ENCODE measurements at regions not wholly inside any gene's neighbourhood (a gene's known extent, or its start where the extent isn't known, plus 50 kb on each side); places are given as distances from the start of the nearest gene placed in this dataset.

- DNase-seq = no peak
- intact Hi-C loops (cut with DNase I) = no loop called here
Measured at GRCh38 chr10:10872764-10873163, 144.9 kb upstream of the CELF2 start.

- intact Hi-C loops (cut with DNase I) = no loop called here
- DNase-seq = no peak
Measured at GRCh38 chr10:10873289-10873688, 144.4 kb upstream of the CELF2 start.

- DNase-seq = no peak
- intact Hi-C loops (cut with DNase I) = no loop called here
Measured at GRCh38 chr10:10873915-10874314, 143.8 kb upstream of the CELF2 start.

GRCh38 chr10:10878963-10879362, 138.7 kb upstream of the CELF2 start:
- intact Hi-C loops (cut with DNase I) = no loop called here
- no peak for DNase-seq

GRCh38 chr10:10881117-10881813, 136.4 kb upstream of the CELF2 start:
- intact Hi-C loops (cut with DNase I) = no loop called here
- DNase-seq = no peak

GRCh38 chr10:10883737-10884136, 133.9 kb upstream of the CELF2 start:
- intact Hi-C loops (cut with DNase I) = no loop called here
- DNase-seq = no peak

GRCh38 chr10:10886861-10887531, 130.7 kb upstream of the CELF2 start:
- DNase-seq = peak in 6 of 10 donors; percentile 19 to 88 (median 56)
- intact Hi-C loops (cut with DNase I) = no loop called here

- no peak for DNase-seq
Measured at GRCh38 chr10:10891124-10892082, 126.3 kb upstream of the CELF2 start.

GRCh38 chr10:10892290-10892875, 125.3 kb upstream of the CELF2 start:
- intact Hi-C loops (cut with DNase I) = no loop called here
- no peak for DNase-seq

More at GRCh38 chr10:10891124-10892082, 126.3 kb upstream of the CELF2 start:
- intact Hi-C loops (cut with DNase I) = no loop called here

GRCh38 chr10:10897400-10897799, 120.3 kb upstream of the CELF2 start:
- no peak for DNase-seq
- intact Hi-C loops (cut with DNase I) = no loop called here

- DNase-seq = no peak
- intact Hi-C loops (cut with DNase I) = no loop called here
Measured at GRCh38 chr10:10901906-10902305, 115.8 kb upstream of the CELF2 start.

- intact Hi-C loops (cut with DNase I) = no loop called here
- DNase-seq = no peak
Measured at GRCh38 chr10:10902951-10903350, 114.7 kb upstream of the CELF2 start.

GRCh38 chr10:10903620-10904019, 114.1 kb upstream of the CELF2 start:
- peak in 1 of 10 donors; percentile 18 for DNase-seq
- intact Hi-C loops (cut with DNase I) = no loop called here

- DNase-seq = no peak
- intact Hi-C loops (cut with DNase I) = no loop called here
Measured at GRCh38 chr10:10910634-10911033, 107.0 kb upstream of the CELF2 start.

GRCh38 chr10:10911035-10911434, 106.6 kb upstream of the CELF2 start:
- intact Hi-C loops (cut with DNase I) = no loop called here
- no peak for DNase-seq

GRCh38 chr10:10911471-10911921, 106.2 kb upstream of the CELF2 start:
- DNase-seq = peak in 8 of 10 donors; percentile 21 to 88 (median 31)
- intact Hi-C loops (cut with DNase I) = no loop called here

GRCh38 chr10:10914144-10914543, 103.5 kb upstream of the CELF2 start:
- intact Hi-C loops (cut with DNase I) = no loop called here

GRCh38 chr10:10915215-10915614, 102.5 kb upstream of the CELF2 start:
- intact Hi-C loops (cut with DNase I) = no loop called here
- no peak for DNase-seq

More at GRCh38 chr10:10914144-10914543, 103.5 kb upstream of the CELF2 start:
- no peak for DNase-seq

- DNase-seq = no peak
- intact Hi-C loops (cut with DNase I) = no loop called here
Measured at GRCh38 chr10:10917031-10917430, 100.6 kb upstream of the CELF2 start.

- intact Hi-C loops (cut with DNase I) = no loop called here
- no peak for DNase-seq
Measured at GRCh38 chr10:10919976-10920375, 97.7 kb upstream of the CELF2 start.

All from posterior cingulate gyrus (tissue), 11 donors.